Naive thymus-derived CD4-positive, alpha-beta T cell (primary cell): ENCODE measurements at regions not wholly inside any gene's neighbourhood (a gene's known extent, or its start where the extent isn't known, plus 50 kb on each side); places are given as distances from the start of the nearest gene placed in this dataset.
A peak's percentile ranks its signal among the peaks of the same experiment; 100 is the strongest.
"Not testable (repeated sequence)": the region's sequence is repeated elsewhere in the genome, so short reads cannot be mapped to it uniquely, and the experiment has no call there.

Source experiments
- ATAC-seq: fragments of 150-1000 bp; cut with Tn5 transposase; 2 replicates; pipeline ENCODE4 v1.10.0; 2021; ENCODE audit warnings: mild to moderate bottlenecking, moderate library complexity
- CTCF ChIA-PET: fragments of 350-600 bp; sonication (Branson Sonifier 250); formaldehyde crosslinking; loops from one replicate; lab custom pipeline; 2021; ENCODE audit warnings: antibody characterized with exemption; lab: Charles Lee
- POLR2A ChIA-PET: fragments of 350-600 bp; sonication (Branson Sonifier 250); formaldehyde crosslinking; loops from one replicate; lab custom pipeline; 2021; ENCODE audit warnings: antibody characterized with exemption, inconsistent platforms; lab: Charles Lee
- DNase-seq, 9 donors: peaks; one replicate each; pipeline versions ENCODE4 v3.0.0 to v3.0.0-alpha.2; 2020 to 2022; ENCODE audit warnings: mixed read lengths in 1 of 9
- H3K27ac ChIP-seq: one replicate; pipeline ENCODE4 v1.7.0; 2013; ENCODE audit warnings: mild to moderate bottlenecking, low read depth, low read length, moderate library complexity
- H3K27me3 ChIP-seq, 2 donors: one replicate each; pipeline ENCODE4 v1.7.0; 2013; ENCODE audit warnings: low read length in 2 of 2, mild to moderate bottlenecking in 2 of 2, moderate library complexity in 2 of 2; ENCODE audit not compliant: control insufficient read depth in 2 of 2, insufficient read depth in 2 of 2
- H3K36me3 ChIP-seq, 3 experiments: 1 replicate in 2 of 3; 2 replicates in 1 of 3; pipeline ENCODE4 v1.7.0; 2013; ENCODE audit warnings: low read length in 3 of 3, mild to moderate bottlenecking in 3 of 3, moderate library complexity in 1 of 3; ENCODE audit not compliant: insufficient read depth in 3 of 3, control insufficient read depth in 2 of 3
- H3K4me1 ChIP-seq, 2 donors: one replicate each; pipeline ENCODE4 v1.7.0; 2013; ENCODE audit warnings: low read length in 2 of 2, mild to moderate bottlenecking in 2 of 2, moderate library complexity in 1 of 2; ENCODE audit not compliant: control insufficient read depth in 2 of 2, insufficient read depth in 2 of 2
- H3K4me3 ChIP-seq: 2 replicates; pipeline ENCODE4 v1.7.0; 2013; ENCODE audit warnings: mild to moderate bottlenecking, low read length
- H3K9me3 ChIP-seq, 3 experiments: 1 replicate in 2 of 3; 2 replicates in 1 of 3; pipeline ENCODE4 v1.7.0; 2013; ENCODE audit warnings: low read length in 3 of 3; ENCODE audit not compliant: control insufficient read depth in 2 of 3
- H3K27ac Mint-ChIP-seq, 9 donors: one replicate each; pipeline ENCODE4 v1.8.0; 2020 to 2022; ENCODE audit warnings: mixed read lengths in 9 of 9, mild to moderate bottlenecking in 8 of 9, moderate library complexity in 5 of 9, inconsistent platforms in 2 of 9
- H3K27me3 Mint-ChIP-seq, 5 donors: one replicate each; pipeline ENCODE4 v1.8.0; 2021 to 2022; ENCODE audit warnings: mixed read lengths in 5 of 5, mild to moderate bottlenecking in 1 of 5
- H3K36me3 Mint-ChIP-seq, 5 donors: one replicate each; pipeline ENCODE4 v1.8.0; 2020 to 2022; ENCODE audit warnings: mixed read lengths in 5 of 5, mild to moderate bottlenecking in 3 of 5, inconsistent platforms in 1 of 5
- H3K4me1 Mint-ChIP-seq, 7 donors: one replicate each; pipeline ENCODE4 v1.8.0; 2020 to 2022; ENCODE audit warnings: mixed read lengths in 7 of 7, mild to moderate bottlenecking in 3 of 7, inconsistent platforms in 1 of 7
- H3K4me3 Mint-ChIP-seq, 10 donors: one replicate each; pipeline ENCODE4 v1.8.0; 2020 to 2022; ENCODE audit warnings: mild to moderate bottlenecking in 10 of 10, mixed read lengths in 10 of 10, moderate library complexity in 6 of 10, inconsistent platforms in 2 of 10
- H3K9me3 Mint-ChIP-seq, 11 donors: one replicate each; pipeline ENCODE4 v1.8.0; 2020 to 2022; ENCODE audit warnings: mixed read lengths in 11 of 11, mild to moderate bottlenecking in 4 of 11, inconsistent platforms in 1 of 11, moderate library complexity in 1 of 11
- intact Hi-C, 2 donors: fragments of 100-400 bp; cut with micrococcal nuclease; formaldehyde crosslinking; loops; one replicate each; pipeline ENCODE4 v1.15.1; 2023

DNA sequence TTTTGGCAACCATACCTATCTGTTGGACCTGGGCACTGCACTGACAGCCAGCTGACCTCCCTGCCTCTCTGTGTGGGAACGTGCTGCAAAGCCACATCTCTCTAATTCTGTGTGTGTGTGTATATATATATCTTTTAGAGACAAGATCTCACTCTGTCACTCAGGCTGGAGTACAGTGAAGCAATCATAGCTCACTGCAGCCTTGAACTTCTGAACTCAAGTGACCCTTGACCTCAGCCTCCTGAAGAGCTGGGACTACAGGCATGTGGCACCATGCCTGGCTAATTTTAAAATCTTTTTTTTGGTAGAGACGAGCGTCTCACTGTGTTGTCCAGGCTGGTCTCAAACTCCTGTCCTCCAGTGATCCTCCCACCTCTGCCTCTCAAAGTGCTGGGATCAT lies 282.2 kb upstream of the PLGLB2 start:
- DNase-seq, H3K27ac ChIP-seq, H3K9me3 Mint-ChIP-seq, H3K9me3 ChIP-seq, ATAC-seq, H3K27me3 ChIP-seq, POLR2A ChIA-PET, CTCF ChIA-PET, H3K36me3 Mint-ChIP-seq, H3K36me3 ChIP-seq, H3K4me3 ChIP-seq, H3K27me3 Mint-ChIP-seq: not testable (repeated sequence)
- intact Hi-C loops = loop anchor here in 1 of 2 donors (5.0 kb wide), 1 partner anchor 537 kb away; no protein-coding TSS in a partner anchor
- peaks cover 3 to 12% of the 10 kb centered on the region in 2 donors for H3K4me1 ChIP-seq
- H3K4me1 Mint-ChIP-seq = peaks cover 0 to 40% (median 10%) of the 10 kb centered on the region in 7 donors
- H3K4me3 Mint-ChIP-seq = peak overlapping the region in 1 of 10 donors; percentile 2
- H3K27ac Mint-ChIP-seq = peak overlapping the region in 1 of 9 donors; percentile 52

DNA sequence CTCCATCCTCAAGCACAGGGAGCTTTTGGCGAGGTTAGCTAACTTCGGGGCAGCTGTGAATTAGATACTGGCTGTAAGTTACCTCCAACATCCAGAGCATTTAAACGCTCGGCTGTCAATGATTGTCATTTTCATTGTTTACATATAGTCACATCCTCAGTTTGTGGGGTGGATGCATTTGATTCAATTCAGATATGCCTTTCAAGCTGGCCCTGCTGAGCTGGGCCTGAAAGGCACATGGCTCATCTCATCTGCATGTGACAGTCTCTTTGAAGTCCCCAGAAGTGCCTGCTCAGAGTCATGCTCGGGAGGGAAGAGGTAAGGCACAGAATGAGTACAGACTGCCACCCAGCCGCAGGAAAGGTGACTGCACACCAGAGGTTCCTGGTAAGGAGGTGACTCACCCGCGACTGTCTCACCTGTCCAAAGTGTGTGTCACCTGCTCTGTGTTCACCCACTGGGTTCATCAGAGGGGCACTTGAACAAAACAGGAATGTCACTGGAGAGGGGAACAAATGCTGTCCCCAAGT lies 281.2 kb upstream of the PLGLB2 start:
- H3K36me3 ChIP-seq, H3K27ac ChIP-seq, H3K4me3 ChIP-seq, H3K27me3 ChIP-seq, H3K36me3 Mint-ChIP-seq, H3K9me3 Mint-ChIP-seq, H3K9me3 ChIP-seq, POLR2A ChIA-PET, H3K27me3 Mint-ChIP-seq: not testable (repeated sequence)
- peak; percentile 91 for ATAC-seq
- Mint-ChIP-seq H3K27ac (peak overlapping the region in 5 of 9 donors; percentile 10 to 70 (median 68)), H3K4me1 (peaks cover 0 to 41% (median 10%) of the 10 kb centered on the region in 7 donors), H3K4me3 (peak overlapping the region in 1 of 10 donors; percentile 1)
- peaks cover 3 to 12% of the 10 kb centered on the region in 2 donors for H3K4me1 ChIP-seq
- intact Hi-C loops = loop anchor here in 1 of 2 donors (5.0 kb wide), 1 partner anchor 536 kb away; no protein-coding TSS in a partner anchor
- CTCF ChIA-PET = interaction anchor here (0.6 kb wide), 1 partner anchor 988 kb away, joined by 3 read pairs; no protein-coding TSS in a partner anchor
- DNase-seq = peak in 6 of 9 donors; percentile 19 to 62 (median 36)

- H3K9me3 ChIP-seq, ATAC-seq, DNase-seq, H3K4me3 ChIP-seq, H3K36me3 ChIP-seq, H3K27ac ChIP-seq, H3K27me3 ChIP-seq, H3K9me3 Mint-ChIP-seq, H3K4me3 Mint-ChIP-seq, H3K36me3 Mint-ChIP-seq, POLR2A ChIA-PET, CTCF ChIA-PET, H3K27me3 Mint-ChIP-seq: not testable (repeated sequence)
- peaks cover 3 to 12% of the 10 kb centered on the region in 2 donors for H3K4me1 ChIP-seq
- Mint-ChIP-seq H3K27ac (peak overlapping the region in 3 of 9 donors; percentile 33 to 52 (median 38)), H3K4me1 (peaks cover 0 to 37% (median 10%) of the 10 kb centered on the region in 7 donors)
- intact Hi-C loops = loop anchor here in 1 of 2 donors (5.0 kb wide), 1 partner anchor 534 kb away; no protein-coding TSS in a partner anchor
These were observed 279.4 kb upstream of the PLGLB2 start for GRCh38 chr2:87468429-87468981.

- H3K27me3 ChIP-seq, H3K9me3 Mint-ChIP-seq, CTCF ChIA-PET, H3K9me3 ChIP-seq, H3K36me3 Mint-ChIP-seq, H3K36me3 ChIP-seq, H3K27me3 Mint-ChIP-seq, H3K4me3 ChIP-seq, POLR2A ChIA-PET: not testable (repeated sequence)
- Histone ChIP-seq H3K4me1 (peaks cover 3 to 12% of the 10 kb centered on the region in 2 donors), H3K27ac (peak overlapping the region; percentile 3)
- Mint-ChIP-seq H3K4me3 (peak overlapping the region in 7 of 10 donors; percentile 38 to 83 (median 71)), H3K27ac (peak overlapping the region in 7 of 9 donors; percentile 69 to 97 (median 94)), H3K4me1 (peaks cover 0 to 33% (median 10%) of the 10 kb centered on the region in 7 donors)
- intact Hi-C loops = loop anchor here in 1 of 2 donors (5.0 kb wide), 1 partner anchor 533 kb away; no protein-coding TSS in a partner anchor
- peak; percentile 22 for ATAC-seq
- peak in 1 of 9 donors; percentile 51 for DNase-seq
These were observed 278.4 kb upstream of the PLGLB2 start for GRCh38 chr2:87469180-87470151.

DNA sequence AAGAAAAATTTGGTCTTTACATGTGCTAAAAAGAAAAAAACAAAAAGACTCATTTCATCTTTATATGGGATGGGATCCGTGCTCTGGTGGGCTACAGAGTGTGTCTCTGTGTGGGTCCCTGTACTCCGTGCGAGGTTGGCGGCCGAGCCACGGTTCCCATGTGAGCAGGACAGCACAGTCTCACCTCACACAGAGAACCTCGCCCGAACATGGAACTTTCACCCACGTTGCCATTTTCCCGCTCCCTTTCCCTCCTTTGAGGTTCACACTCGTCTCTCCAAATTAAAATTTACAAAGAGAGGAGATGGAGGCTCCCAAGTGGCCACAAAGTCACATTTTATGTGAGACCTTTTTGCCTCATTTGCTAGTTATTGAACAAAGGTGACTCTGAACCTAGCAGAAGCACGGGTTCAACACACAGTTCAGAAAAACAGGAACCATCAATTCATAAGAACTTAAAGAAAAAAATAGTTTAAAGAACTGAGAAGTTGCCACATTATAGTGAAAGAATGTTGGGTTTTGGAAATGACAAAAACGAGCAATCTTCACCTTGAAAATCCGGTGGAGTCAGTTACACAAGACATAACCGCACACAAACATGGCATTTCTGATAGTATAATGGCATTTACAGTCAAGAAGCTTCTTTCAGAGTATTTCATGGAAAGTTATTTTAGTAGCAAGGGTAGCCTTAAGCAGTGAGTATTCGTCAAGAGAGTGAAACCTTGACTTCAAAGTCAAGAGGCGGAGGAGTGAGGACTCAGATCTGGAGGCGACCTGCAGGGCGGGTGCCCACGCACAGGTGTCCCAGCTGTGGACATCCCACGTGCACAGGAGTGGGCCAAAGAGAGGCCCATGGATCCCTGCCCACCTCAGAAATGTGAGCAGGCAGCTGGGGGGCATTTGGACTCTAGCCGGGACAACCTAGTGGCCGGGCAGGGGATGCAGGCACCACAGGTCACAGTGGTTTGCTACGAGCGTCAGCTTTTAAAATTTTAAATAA lies 277.2 kb upstream of the PLGLB2 start:
- Mint-ChIP-seq H3K4me3 (peak overlapping the region in 8 of 10 donors; percentile 41 to 76 (median 67)), H3K4me1 (peaks cover 0 to 25% (median 10%) of the 10 kb centered on the region in 7 donors), H3K27ac (peak overlapping the region in 7 of 9 donors; percentile 20 to 97 (median 90))
- H3K4me3 ChIP-seq, H3K9me3 Mint-ChIP-seq, intact Hi-C loops, H3K36me3 Mint-ChIP-seq, H3K27me3 Mint-ChIP-seq, POLR2A ChIA-PET, H3K9me3 ChIP-seq, CTCF ChIA-PET, H3K36me3 ChIP-seq, H3K27me3 ChIP-seq: not testable (repeated sequence)
- peak in 1 of 9 donors; percentile 59 for DNase-seq
- H3K27ac ChIP-seq = peak overlapping the region; percentile 43
- peaks cover 3 to 12% of the 10 kb centered on the region in 2 donors for H3K4me1 ChIP-seq
- ATAC-seq = peak; percentile 22

- H3K36me3 Mint-ChIP-seq, H3K9me3 Mint-ChIP-seq, H3K9me3 ChIP-seq, H3K4me1 ChIP-seq, intact Hi-C loops, DNase-seq, H3K36me3 ChIP-seq, POLR2A ChIA-PET, H3K27ac ChIP-seq, CTCF ChIA-PET, H3K4me3 ChIP-seq, ATAC-seq, H3K27me3 ChIP-seq, H3K27me3 Mint-ChIP-seq: not testable (repeated sequence)
- H3K27ac Mint-ChIP-seq = peak overlapping the region in 3 of 9 donors; percentile 74 to 92 (median 90)
- peaks cover 0 to 22% (median 7%) of the 10 kb centered on the region in 7 donors for H3K4me1 Mint-ChIP-seq
- H3K4me3 Mint-ChIP-seq = peak overlapping the region in 2 of 10 donors; percentile 59 to 70
These were observed 276.4 kb upstream of the PLGLB2 start for GRCh38 chr2:87471478-87471877.
